HG03575 (cell line): ENCODE measurements at regions not wholly inside any gene's neighbourhood (a gene's known extent, or its start where the extent isn't known, plus 50 kb on each side); places are given as distances from the start of the nearest gene placed in this dataset.
"Not testable (repeated sequence)": the region's sequence is repeated elsewhere in the genome, so short reads cannot be mapped to it uniquely, and the experiment has no call there.

Source experiments
- ATAC-seq: cut with Tn5 transposase; IDR thresholded peaks from one replicate; pipeline ENCODE4 v1.9.1; 2021; ENCODE audit not compliant: unreplicated experiment, insufficient number of reproducible peaks, low FRiP score; ENCODE audit errors: extremely low read depth

- ATAC-seq = no peak
These were observed 532.2 kb downstream of the CHSY3 start for GRCh38 chr5:130436430-130436829.

- no peak for ATAC-seq
These were observed 523.1 kb downstream of the CHSY3 start for GRCh38 chr5:130427222-130427955.

GRCh38 chr5:130425424-130425823 lies 521.2 kb downstream of the CHSY3 start:
- ATAC-seq = no peak

GRCh38 chr5:130424341-130424740 lies 520.1 kb downstream of the CHSY3 start:
- no peak for ATAC-seq

GRCh38 chr5:130402906-130403305 lies 498.6 kb downstream of the CHSY3 start:
- ATAC-seq = no peak

- no peak for ATAC-seq
These were observed 495.8 kb downstream of the CHSY3 start for GRCh38 chr5:130400091-130400490.

- no peak for ATAC-seq
These were observed 494.6 kb downstream of the CHSY3 start for GRCh38 chr5:130398825-130399224.

- ATAC-seq = not testable (repeated sequence)
These were observed 493.5 kb downstream of the CHSY3 start for GRCh38 chr5:130397727-130398126.

- ATAC-seq = no peak
These were observed 492.9 kb downstream of the CHSY3 start for GRCh38 chr5:130397132-130397531.

- not testable (repeated sequence) for ATAC-seq
These were observed 487.5 kb downstream of the CHSY3 start for GRCh38 chr5:130391727-130392264.

GRCh38 chr5:130386155-130386554 lies 481.9 kb downstream of the CHSY3 start:
- ATAC-seq = no peak

GRCh38 chr5:130385656-130386055 lies 481.4 kb downstream of the CHSY3 start:
- ATAC-seq = no peak

- ATAC-seq = no peak
These were observed 461.7 kb downstream of the CHSY3 start for GRCh38 chr5:130365956-130366355.

- ATAC-seq = no peak
These were observed 445.9 kb downstream of the CHSY3 start for GRCh38 chr5:130350131-130350530.

- ATAC-seq = no peak
These were observed 433.1 kb downstream of the CHSY3 start for GRCh38 chr5:130337179-130337888.

- no peak for ATAC-seq
These were observed 430.9 kb downstream of the CHSY3 start for GRCh38 chr5:130335117-130335516.

GRCh38 chr5:130333089-130333488 lies 428.8 kb downstream of the CHSY3 start:
- ATAC-seq = no peak

- no peak for ATAC-seq
These were observed 427.1 kb downstream of the CHSY3 start for GRCh38 chr5:130331332-130331731.

GRCh38 chr5:130324953-130325671 lies 420.8 kb downstream of the CHSY3 start:
- no peak for ATAC-seq
